DND-41 (cell line): ENCODE measurements at regions not wholly inside any gene's neighbourhood (a gene's known extent, or its start where the extent isn't known, plus 50 kb on each side); places are given as distances from the start of the nearest gene placed in this dataset.

Source experiments
- ATAC-seq: fragments of 200-7000 bp; cut with Tn5 transposase; 3 replicates; pipeline ENCODE4 v1.9.1; 2021; ENCODE audit warnings: low read depth; ENCODE audit not compliant: insufficient read depth
- DNase-seq: peaks from one replicate; pipeline ENCODE4 v3.0.0-alpha.2; 2020
- H2AFZ ChIP-seq: 2 replicates; pipeline ENCODE4 v1.6.0; 2012; ENCODE audit warnings: low read depth, low read length
- H3K27ac ChIP-seq: 2 replicates; pipeline ENCODE4 v1.5.1; 2012; ENCODE audit warnings: low read length, inconsistent platforms
- H3K27me3 ChIP-seq: fragments of 200-600 bp; sonication (generic); 2 replicates; pipeline ENCODE4 v1.6.0; 2012; ENCODE audit warnings: low read length, mild to moderate bottlenecking, inconsistent platforms; ENCODE audit not compliant: insufficient read depth, poor library complexity
- H3K36me3 ChIP-seq: 2 replicates; pipeline ENCODE4 v1.5.1; 2012; ENCODE audit warnings: low read length, inconsistent platforms; ENCODE audit not compliant: insufficient read depth
- H3K4me1 ChIP-seq: 2 replicates; pipeline ENCODE4 v1.5.1; 2012; ENCODE audit warnings: mild to moderate bottlenecking, low read length; ENCODE audit not compliant: insufficient read depth
- H3K4me2 ChIP-seq: 2 replicates; pipeline ENCODE4 v1.6.0; 2012; ENCODE audit warnings: mild to moderate bottlenecking, moderate library complexity, low read length, inconsistent platforms; ENCODE audit not compliant: insufficient read depth
- H3K4me3 ChIP-seq, 2 experiments: fragments of 200-600 bp in 1 of 2; shearing (Covaris generic) in 1 of 2; 2 replicates each; pipeline ENCODE4 v1.5.1; 2012 to 2016; ENCODE audit warnings: inconsistent platforms in 2 of 2, low read length in 2 of 2, mild to moderate bottlenecking in 2 of 2, low read depth in 1 of 2, moderate library complexity in 1 of 2
- H3K79me2 ChIP-seq: 2 replicates; pipeline ENCODE4 v1.6.0; 2012; ENCODE audit warnings: low read length, inconsistent platforms; ENCODE audit not compliant: insufficient read depth
- H3K9ac ChIP-seq: 2 replicates; pipeline ENCODE4 v1.6.0; 2012; ENCODE audit warnings: low read depth, mild to moderate bottlenecking, inconsistent platforms, low read length, moderate library complexity
- H3K9me3 ChIP-seq: 2 replicates; pipeline ENCODE4 v1.5.1; 2012; ENCODE audit warnings: low read length, moderate library complexity, mild to moderate bottlenecking, inconsistent platforms; ENCODE audit not compliant: insufficient read depth, severe bottlenecking
- H4K20me1 ChIP-seq: 2 replicates; pipeline ENCODE4 v1.6.0; 2012; ENCODE audit warnings: low read length; ENCODE audit not compliant: insufficient read depth
- EZH2 ChIP-seq: IDR thresholded peaks from 3 replicates; pipeline ENCODE4 v1.6.1; 2012; ENCODE audit warnings: borderline replicate concordance, low read depth, mild to moderate bottlenecking, moderate library complexity, low read length, inconsistent platforms; ENCODE audit not compliant: severe bottlenecking
- TF ChIP-seq, protein P1 (sequence below): IDR thresholded peaks from 2 replicates; pipeline ENCODE4 v1.5.1; 2012; ENCODE audit warnings: borderline replicate concordance, low read length, moderate library complexity, mild to moderate bottlenecking; ENCODE audit not compliant: poor library complexity, severe bottlenecking; ENCODE audit errors: extremely low read depth

- ATAC-seq = no peak
- Histone ChIP-seq H3K27ac (no peak overlapping the region), H3K4me2 (no peak overlapping the region), H3K4me1 (no peaks in the 10 kb centered on the region), H3K4me3 (no peak overlapping the region), H2AFZ (no peak overlapping the region), H3K27me3 (no peaks in the 10 kb centered on the region), H3K9ac (no peak overlapping the region), H3K9me3 (no peaks in the 10 kb centered on the region), H4K20me1 (no peaks in the 10 kb centered on the region), H3K36me3 (no peaks in the 10 kb centered on the region), H3K79me2 (no peaks in the 10 kb centered on the region)
- TF ChIP-seq EZH2 = no peak
- TF ChIP-seq, protein P1, sequence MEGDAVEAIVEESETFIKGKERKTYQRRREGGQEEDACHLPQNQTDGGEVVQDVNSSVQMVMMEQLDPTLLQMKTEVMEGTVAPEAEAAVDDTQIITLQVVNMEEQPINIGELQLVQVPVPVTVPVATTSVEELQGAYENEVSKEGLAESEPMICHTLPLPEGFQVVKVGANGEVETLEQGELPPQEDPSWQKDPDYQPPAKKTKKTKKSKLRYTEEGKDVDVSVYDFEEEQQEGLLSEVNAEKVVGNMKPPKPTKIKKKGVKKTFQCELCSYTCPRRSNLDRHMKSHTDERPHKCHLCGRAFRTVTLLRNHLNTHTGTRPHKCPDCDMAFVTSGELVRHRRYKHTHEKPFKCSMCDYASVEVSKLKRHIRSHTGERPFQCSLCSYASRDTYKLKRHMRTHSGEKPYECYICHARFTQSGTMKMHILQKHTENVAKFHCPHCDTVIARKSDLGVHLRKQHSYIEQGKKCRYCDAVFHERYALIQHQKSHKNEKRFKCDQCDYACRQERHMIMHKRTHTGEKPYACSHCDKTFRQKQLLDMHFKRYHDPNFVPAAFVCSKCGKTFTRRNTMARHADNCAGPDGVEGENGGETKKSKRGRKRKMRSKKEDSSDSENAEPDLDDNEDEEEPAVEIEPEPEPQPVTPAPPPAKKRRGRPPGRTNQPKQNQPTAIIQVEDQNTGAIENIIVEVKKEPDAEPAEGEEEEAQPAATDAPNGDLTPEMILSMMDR = no peak
- no peak for DNase-seq
Observed at GRCh38 chr18:61080954-61081528, 252.2 kb upstream of the CDH20 start.

DNA sequence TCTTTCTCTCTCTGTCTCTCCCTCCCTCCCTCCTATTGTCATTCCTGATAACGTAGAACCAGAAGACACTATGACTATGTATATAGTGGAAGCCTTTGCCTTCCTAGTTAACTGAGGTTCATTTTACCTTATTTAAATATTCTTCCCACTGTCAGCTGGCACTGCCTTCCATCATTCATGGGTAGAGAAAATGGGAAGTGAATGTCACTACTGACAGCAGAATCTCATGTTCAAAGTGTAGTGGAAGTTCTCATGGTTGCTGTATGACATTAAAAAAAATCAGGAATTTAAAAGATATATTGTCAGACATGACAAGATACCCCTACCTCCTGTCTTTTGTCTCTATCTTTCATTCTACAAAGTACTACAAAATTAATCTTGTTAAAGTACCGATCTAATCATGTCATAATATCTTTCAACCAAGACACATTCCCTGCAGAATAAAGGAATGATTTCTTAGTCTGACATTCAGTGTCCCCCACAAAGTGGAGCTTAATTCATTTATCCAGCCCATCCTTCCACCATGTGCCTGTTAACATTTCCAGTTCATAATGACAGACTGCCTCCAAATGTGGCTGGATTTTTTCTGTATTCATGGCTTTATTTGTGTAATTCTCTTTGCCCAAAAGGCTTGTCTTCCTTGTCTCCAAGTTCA lies 250.1 kb upstream of the CDH20 start:
- no peak for ATAC-seq
- Histone ChIP-seq H3K4me1 (no peaks in the 10 kb centered on the region), H3K4me3 (no peak overlapping the region), H3K4me2 (no peak overlapping the region), H3K79me2 (no peaks in the 10 kb centered on the region), H3K9me3 (no peaks in the 10 kb centered on the region), H3K27ac (no peak overlapping the region), H3K36me3 (no peaks in the 10 kb centered on the region), H3K27me3 (no peaks in the 10 kb centered on the region), H4K20me1 (no peaks in the 10 kb centered on the region), H3K9ac (no peak overlapping the region), H2AFZ (no peak overlapping the region)
- no peak for DNase-seq
- TF ChIP-seq, protein P1 = no peak
- no peak for TF ChIP-seq EZH2

DNA sequence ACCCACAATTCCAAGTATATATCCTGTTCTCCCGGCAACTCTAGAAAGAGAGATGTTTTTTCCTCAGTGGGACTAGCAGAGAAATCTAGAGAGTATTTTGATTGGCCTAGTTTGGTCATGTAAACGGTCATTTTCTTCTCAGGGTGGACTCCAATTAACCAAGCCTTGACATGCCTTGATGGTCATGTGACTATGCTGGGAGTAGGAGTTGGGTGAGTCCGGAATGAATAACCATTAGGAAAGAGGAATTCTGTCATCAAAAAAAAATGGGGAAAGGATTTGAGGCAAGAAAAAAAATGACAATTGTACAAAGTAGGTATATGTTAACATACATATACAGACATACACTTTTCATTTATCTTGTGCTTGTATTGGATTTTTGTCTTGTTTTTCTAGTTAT lies 248.2 kb upstream of the CDH20 start:
- no peaks in the 10 kb centered on the region for H3K79me2 ChIP-seq
- no peak overlapping the region for H3K9ac ChIP-seq
- H3K4me2 ChIP-seq = no peak overlapping the region
- no peak overlapping the region for H3K27ac ChIP-seq
- no peaks in the 10 kb centered on the region for H3K9me3 ChIP-seq
- TF ChIP-seq, protein P1 = no peak
- no peak for TF ChIP-seq EZH2
- no peaks in the 10 kb centered on the region for H3K36me3 ChIP-seq
- DNase-seq (no peak), ATAC-seq (no peak)
- H4K20me1 ChIP-seq = no peaks in the 10 kb centered on the region
- H2AFZ ChIP-seq = no peak overlapping the region
- H3K4me1 ChIP-seq = no peaks in the 10 kb centered on the region
- no peaks in the 10 kb centered on the region for H3K27me3 ChIP-seq
- no peak overlapping the region for H3K4me3 ChIP-seq

DNA sequence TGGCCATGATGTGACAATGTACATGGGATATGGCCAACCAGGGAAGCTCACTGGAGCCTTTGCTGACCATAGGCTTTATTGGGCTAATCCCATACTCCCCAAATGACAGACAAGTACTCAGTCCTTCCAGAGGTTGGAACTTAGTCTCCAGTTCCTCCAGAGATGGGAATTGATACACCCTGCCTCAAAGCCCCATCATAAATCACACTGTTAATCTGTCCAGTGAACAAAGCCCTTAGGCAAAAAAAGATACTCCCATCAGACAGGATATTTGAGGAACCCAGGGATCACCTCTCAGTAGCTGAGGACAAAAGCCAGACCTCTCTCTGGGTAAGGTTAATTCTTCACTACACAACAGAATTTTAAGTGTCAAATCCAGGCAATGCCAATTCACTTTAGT lies 247.5 kb upstream of the CDH20 start:
- Histone ChIP-seq H3K27ac (no peak overlapping the region), H4K20me1 (no peaks in the 10 kb centered on the region), H3K9ac (no peak overlapping the region), H3K9me3 (no peaks in the 10 kb centered on the region), H3K79me2 (no peaks in the 10 kb centered on the region), H3K27me3 (no peaks in the 10 kb centered on the region), H3K36me3 (no peaks in the 10 kb centered on the region), H2AFZ (no peak overlapping the region), H3K4me2 (no peak overlapping the region), H3K4me1 (no peaks in the 10 kb centered on the region), H3K4me3 (no peak overlapping the region)
- ATAC-seq (no peak), DNase-seq (no peak)
- TF ChIP-seq, protein P1 = no peak
- no peak for TF ChIP-seq EZH2
